Panc1 (cell line): ENCODE measurements at regions not wholly inside any gene's neighbourhood (a gene's known extent, or its start where the extent isn't known, plus 50 kb on each side); places are given as distances from the start of the nearest gene placed in this dataset.

Source experiments
- CTCF ChIP-seq: fragments of 450-650 bp; IDR thresholded peaks from 2 replicates; pipeline ENCODE4 v1.5.1; 2017; ENCODE audit warnings: mild to moderate bottlenecking
- POLR2AphosphoS5 ChIP-seq: IDR thresholded peaks from 2 replicates; pipeline ENCODE4 v1.6.1; 2012; ENCODE audit warnings: mild to moderate bottlenecking, low read depth, low read length, moderate library complexity
- REST ChIP-seq, 2 experiments: IDR thresholded peaks; 2 replicates each; pipeline ENCODE4 v1.6.1; 2011 to 2012; ENCODE audit warnings: low read depth in 2 of 2, control low read depth in 1 of 2, low read length in 1 of 2, mild to moderate bottlenecking in 1 of 2, moderate library complexity in 1 of 2; ENCODE audit not compliant: insufficient read depth in 1 of 2

GRCh38 chr15:95469496-95470000 is 861.0 kb upstream of the NR2F2 start:
- TF ChIP-seq CTCF, result no peak
- TF ChIP-seq POLR2AphosphoS5, result no peak
- TF ChIP-seq REST (IDR thresholded peaks at IDR 0.05; ENCODE audit: insufficient read depth in 1 of 2, low read depth in 2 of 2, low read length in 1 of 2), result no peak
